ENCODE measurements at regions not wholly inside any gene's neighbourhood (a gene's known extent, or its start where the extent isn't known, plus 50 kb on each side); places are given as distances from the start of the nearest gene placed in this dataset.

DNA sequence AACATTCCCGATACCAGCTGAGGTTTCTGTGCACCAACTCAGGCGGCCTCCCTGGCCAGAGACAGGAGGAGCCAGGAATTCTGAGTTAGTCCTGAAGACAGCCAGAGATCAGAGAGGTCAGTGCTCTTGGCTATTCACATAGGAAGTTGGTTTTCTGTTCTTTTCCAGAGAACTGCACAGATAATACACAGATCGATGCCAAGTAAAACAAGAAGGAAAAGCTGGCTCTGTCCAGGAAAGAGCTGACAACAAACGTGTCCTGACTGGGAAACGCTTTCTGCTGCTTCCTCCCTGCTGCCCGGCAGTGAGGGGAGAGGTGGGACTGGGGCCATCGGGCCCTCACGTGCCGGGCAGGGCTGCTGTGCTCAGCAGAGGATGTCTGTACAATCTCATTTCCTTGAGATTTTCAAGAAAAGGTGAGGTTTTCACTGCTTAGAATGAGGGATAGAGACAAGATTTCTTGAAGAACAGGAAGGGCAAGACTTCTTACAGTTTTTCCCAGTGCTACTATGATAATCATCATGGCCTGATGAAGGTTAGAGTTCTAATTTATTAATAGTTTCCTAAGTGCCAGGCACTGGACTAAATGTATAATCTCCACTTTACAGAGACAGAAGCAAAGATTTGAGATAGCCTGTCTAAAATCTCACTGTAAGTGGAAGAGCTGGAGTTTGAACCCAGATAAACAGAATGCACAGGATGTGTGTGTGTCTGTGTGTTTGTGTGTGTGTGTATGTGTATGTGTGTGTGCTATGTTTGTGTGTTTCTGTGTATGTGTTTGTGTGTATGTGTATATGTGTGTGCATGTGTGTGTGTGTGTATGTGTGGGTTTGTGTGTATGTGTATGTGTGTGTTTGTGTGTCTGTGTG lies 211.0 kb upstream of the RAB4A start:
- Histone ChIP-seq H3K4me1 (peaks cover 7 to 25% of the 10 kb centered on the region in 2 donors), H3K4me3 (peak overlapping the region in 1 of 3 donors; percentile 20), H3K36me3 (no peaks in the 10 kb centered on the region), H3K9me3 (no peaks in the 10 kb centered on the region), H3K27me3 (no peaks in the 10 kb centered on the region), H3K27ac (peak overlapping the region; percentile 87 to 90)
- peak; percentile 43 to 93 (median 83) for TF ChIP-seq POLR2AphosphoS5 (IDR thresholded peaks at IDR 0.05)
- no peak for TF ChIP-seq POLR2A (IDR thresholded peaks at IDR 0.05)
- TF ChIP-seq, protein P1, sequence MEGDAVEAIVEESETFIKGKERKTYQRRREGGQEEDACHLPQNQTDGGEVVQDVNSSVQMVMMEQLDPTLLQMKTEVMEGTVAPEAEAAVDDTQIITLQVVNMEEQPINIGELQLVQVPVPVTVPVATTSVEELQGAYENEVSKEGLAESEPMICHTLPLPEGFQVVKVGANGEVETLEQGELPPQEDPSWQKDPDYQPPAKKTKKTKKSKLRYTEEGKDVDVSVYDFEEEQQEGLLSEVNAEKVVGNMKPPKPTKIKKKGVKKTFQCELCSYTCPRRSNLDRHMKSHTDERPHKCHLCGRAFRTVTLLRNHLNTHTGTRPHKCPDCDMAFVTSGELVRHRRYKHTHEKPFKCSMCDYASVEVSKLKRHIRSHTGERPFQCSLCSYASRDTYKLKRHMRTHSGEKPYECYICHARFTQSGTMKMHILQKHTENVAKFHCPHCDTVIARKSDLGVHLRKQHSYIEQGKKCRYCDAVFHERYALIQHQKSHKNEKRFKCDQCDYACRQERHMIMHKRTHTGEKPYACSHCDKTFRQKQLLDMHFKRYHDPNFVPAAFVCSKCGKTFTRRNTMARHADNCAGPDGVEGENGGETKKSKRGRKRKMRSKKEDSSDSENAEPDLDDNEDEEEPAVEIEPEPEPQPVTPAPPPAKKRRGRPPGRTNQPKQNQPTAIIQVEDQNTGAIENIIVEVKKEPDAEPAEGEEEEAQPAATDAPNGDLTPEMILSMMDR (IDR thresholded peaks at IDR 0.05) = no peak
- intact Hi-C loops (cut with DNase I; ENCODE audit: low total_unique reads) = no loop called here
- no peak for DNase-seq (ENCODE audit: low spot score in 2 of 2)

DNA sequence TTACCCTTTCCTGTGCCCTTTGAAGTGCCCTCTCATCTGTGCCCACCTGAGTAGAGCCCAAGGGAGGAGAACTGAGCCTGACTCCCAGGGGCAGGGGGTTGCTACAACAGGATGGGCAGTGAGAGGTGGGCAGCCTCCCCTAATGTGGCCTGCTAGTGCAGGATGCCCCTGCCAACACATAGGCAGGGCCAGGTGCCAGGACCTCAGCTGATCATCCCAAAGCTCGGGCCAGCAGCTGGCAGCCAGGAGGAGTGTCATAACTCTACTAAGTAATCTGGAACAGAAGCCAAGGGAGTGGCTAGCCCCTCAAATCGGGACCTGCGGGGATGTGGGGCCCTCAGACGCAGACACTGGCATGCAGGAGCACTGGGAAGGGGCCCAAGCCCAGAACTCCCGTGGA lies 208.8 kb upstream of the RAB4A start:
- Histone ChIP-seq H3K36me3 (no peaks in the 10 kb centered on the region), H3K4me1 (peaks cover 7 to 25% of the 10 kb centered on the region in 2 donors), H3K27me3 (no peaks in the 10 kb centered on the region), H3K4me3 (no peak overlapping the region), H3K9me3 (no peaks in the 10 kb centered on the region), H3K27ac (no peak overlapping the region)
- intact Hi-C loops (cut with DNase I; ENCODE audit: low total_unique reads) = no loop called here
- TF ChIP-seq POLR2AphosphoS5 (IDR thresholded peaks at IDR 0.05) = no peak
- no peak for TF ChIP-seq POLR2A (IDR thresholded peaks at IDR 0.05)
- TF ChIP-seq, protein P1 (IDR thresholded peaks at IDR 0.05) = no peak
- no peak for DNase-seq (ENCODE audit: low spot score in 2 of 2)

DNA sequence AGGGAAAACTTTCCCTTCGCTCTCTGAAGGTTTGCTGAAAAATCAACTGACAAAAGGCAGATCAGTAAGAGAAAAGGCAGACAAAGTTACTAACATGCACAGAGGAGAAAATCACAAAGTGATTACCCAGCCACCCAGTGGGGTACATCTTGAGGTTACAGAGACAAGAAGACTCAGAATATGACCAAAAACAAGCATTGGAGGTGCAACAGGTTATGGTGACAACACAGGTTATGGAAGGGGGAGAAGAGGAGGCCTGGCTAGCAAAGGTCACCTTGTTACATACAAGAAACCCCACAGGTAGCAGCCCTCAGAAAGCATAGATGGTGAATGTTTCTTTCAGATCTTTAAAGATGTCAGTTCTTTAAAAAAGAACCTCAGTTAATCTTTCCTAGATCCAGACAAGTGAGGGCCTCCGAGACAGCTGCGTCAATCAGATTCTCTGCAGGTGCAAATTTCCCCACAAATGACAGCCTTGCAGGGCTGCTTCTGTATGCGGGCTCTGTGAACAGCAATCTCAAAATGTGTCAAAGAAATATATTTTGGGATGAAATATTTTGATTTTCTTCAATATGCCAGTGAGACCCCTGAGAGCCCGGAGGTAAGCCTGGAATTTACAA lies 207.6 kb upstream of the RAB4A start:
- DNase-seq (ENCODE audit: low spot score in 2 of 2) = no peak
- no peaks in the 10 kb centered on the region for H3K36me3 ChIP-seq
- H3K4me3 ChIP-seq = no peak overlapping the region
- intact Hi-C loops (cut with DNase I; ENCODE audit: low total_unique reads) = no loop called here
- H3K27me3 ChIP-seq = no peaks in the 10 kb centered on the region
- H3K27ac ChIP-seq = no peak overlapping the region
- TF ChIP-seq, protein P1 (IDR thresholded peaks at IDR 0.05) = no peak
- TF ChIP-seq POLR2A (IDR thresholded peaks at IDR 0.05) (no peak), POLR2AphosphoS5 (IDR thresholded peaks at IDR 0.05) (no peak)
- H3K9me3 ChIP-seq = no peaks in the 10 kb centered on the region
- H3K4me1 ChIP-seq = peaks cover 7 to 16% of the 10 kb centered on the region in 2 donors

DNA sequence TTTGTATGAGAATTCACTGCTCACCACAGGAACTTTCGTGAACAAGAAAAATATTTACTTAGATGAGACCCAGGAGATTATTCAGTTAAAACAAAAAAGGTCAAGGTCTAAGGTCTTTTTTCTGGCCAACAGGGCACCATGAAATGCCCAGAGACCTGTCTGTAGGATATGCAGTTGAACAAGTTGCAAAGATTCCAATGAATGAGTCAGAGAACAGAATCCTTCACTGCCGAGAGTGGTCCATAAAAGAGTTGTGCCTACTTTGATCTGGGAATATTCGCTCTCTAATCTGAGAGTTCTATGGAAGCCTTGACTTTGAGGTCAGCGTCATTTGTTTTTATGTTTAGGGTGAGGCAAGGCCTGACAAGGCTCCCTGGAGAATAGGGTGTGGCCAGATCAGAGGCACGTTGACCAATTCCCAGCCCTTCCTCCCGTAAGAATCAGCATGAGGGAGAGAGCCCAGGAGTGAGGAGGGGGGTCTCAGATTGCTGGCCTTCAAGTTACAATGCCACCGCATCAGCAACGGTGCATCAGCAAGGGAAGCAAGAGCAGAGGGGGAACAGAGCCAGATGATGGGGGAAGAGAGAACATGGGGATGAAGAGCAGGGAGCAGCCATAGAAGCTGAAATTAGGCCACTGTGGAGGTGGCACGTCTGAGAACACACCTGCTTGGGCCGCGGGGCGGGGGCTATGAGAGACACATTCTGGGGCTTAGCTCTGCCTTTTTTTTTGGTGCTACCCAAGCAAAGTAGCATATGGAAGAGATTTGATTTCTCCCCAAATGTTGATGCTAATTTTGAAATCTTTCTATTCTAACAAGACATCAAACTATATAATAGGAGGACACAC lies 206.4 kb upstream of the RAB4A start:
- Histone ChIP-seq H3K27ac (no peak overlapping the region), H3K9me3 (no peaks in the 10 kb centered on the region), H3K27me3 (no peaks in the 10 kb centered on the region), H3K4me3 (no peak overlapping the region), H3K36me3 (no peaks in the 10 kb centered on the region), H3K4me1 (peaks cover 6 to 10% of the 10 kb centered on the region in 2 donors)
- DNase-seq (ENCODE audit: low spot score in 2 of 2) = no peak
- TF ChIP-seq POLR2A (IDR thresholded peaks at IDR 0.05) = no peak
- TF ChIP-seq, protein P1 (IDR thresholded peaks at IDR 0.05) = no peak
- TF ChIP-seq POLR2AphosphoS5 (IDR thresholded peaks at IDR 0.05) = no peak
- intact Hi-C loops (cut with DNase I; ENCODE audit: low total_unique reads) = no loop called here

Measured in breast epithelium (tissue), 4 donors.